ENCODE measurements at regions not wholly inside any gene's neighbourhood (a gene's known extent, or its start where the extent isn't known, plus 50 kb on each side); places are given as distances from the start of the nearest gene placed in this dataset.

GRCh38 chr5:124537107-124537506 lies 209.3 kb downstream of the ZNF608 start:
- TF ChIP-seq GATA3 (IDR thresholded peaks at IDR 0.05; ENCODE audit: low read depth, low read length) = no peak
- no peak for TF ChIP-seq GATA2 (IDR thresholded peaks at IDR 0.05; ENCODE audit: low read depth, low read length)

Data from SH-SY5Y (cell line).